Smooth muscle cell (in vitro differentiated cells): ENCODE measurements at regions not wholly inside any gene's neighbourhood (a gene's known extent, or its start where the extent isn't known, plus 50 kb on each side); places are given as distances from the start of the nearest gene placed in this dataset.
A peak's percentile ranks its signal among the peaks of the same experiment; 100 is the strongest.

Experiments used
- DNase-seq: peaks from one replicate; lab custom pipeline; 2025; ENCODE audit not compliant: unreplicated experiment; lab: John Stamatoyannopoulos, UW
- H2AFZ ChIP-seq: fragments of 200-600 bp; sonication (generic); 2 replicates; pipeline ENCODE4 v1.6.0; 2016; ENCODE audit warnings: antibody characterized with exemption, low read depth, mild to moderate bottlenecking
- H3F3A ChIP-seq: fragments of 200-600 bp; sonication (generic); 2 replicates; pipeline ENCODE4 v1.6.0; 2017; ENCODE audit warnings: antibody characterized with exemption, low read depth
- H3K27ac ChIP-seq: fragments of 200-600 bp; sonication (generic); 2 replicates; pipeline ENCODE4 v1.5.1; 2016; ENCODE audit warnings: low read depth, mild to moderate bottlenecking
- H3K27me3 ChIP-seq: fragments of 200-600 bp; sonication (generic); 2 replicates; pipeline ENCODE4 v1.6.1; 2016; ENCODE audit warnings: low read depth, mild to moderate bottlenecking
- H3K36me3 ChIP-seq: fragments of 200-600 bp; sonication (generic); 2 replicates; pipeline ENCODE4 v1.5.1; 2016; ENCODE audit warnings: low read depth
- H3K4me1 ChIP-seq: fragments of 200-600 bp; sonication (generic); 2 replicates; pipeline ENCODE4 v1.5.1; 2016; ENCODE audit warnings: low read depth
- H3K4me2 ChIP-seq: fragments of 200-600 bp; sonication (generic); 2 replicates; pipeline ENCODE4 v1.6.0; 2016; ENCODE audit warnings: mild to moderate bottlenecking
- H3K4me3 ChIP-seq: fragments of 200-600 bp; sonication (generic); 2 replicates; pipeline ENCODE4 v1.5.1; 2016; ENCODE audit warnings: mild to moderate bottlenecking
- H3K79me2 ChIP-seq: fragments of 200-600 bp; sonication (generic); 2 replicates; pipeline ENCODE4 v1.6.0; 2016; ENCODE audit warnings: low read depth, mild to moderate bottlenecking
- H3K9ac ChIP-seq: fragments of 200-600 bp; sonication (generic); 2 replicates; pipeline ENCODE4 v1.6.0; 2016; ENCODE audit warnings: low read depth
- H3K9me3 ChIP-seq: fragments of 200-600 bp; sonication (generic); replicated peaks from 2 replicates; pipeline ENCODE4 v1.5.1; 2016; ENCODE audit warnings: low read depth
- H4K20me1 ChIP-seq: fragments of 200-600 bp; sonication (generic); 2 replicates; pipeline ENCODE4 v1.6.0; 2016; ENCODE audit warnings: low read depth
- CTCF ChIP-seq: fragments of 200-600 bp; sonication (generic); IDR thresholded peaks from 2 replicates; pipeline ENCODE4 v1.5.1; 2017; ENCODE audit warnings: borderline replicate concordance, mild to moderate bottlenecking, antibody characterized with exemption; ENCODE audit not compliant: insufficient read depth, poor library complexity, severe bottlenecking
- WGBS: methylation state at CpG from one replicate; pipeline ENCODE4 v1.1.7; 2016; ENCODE audit warnings: low lambda C conversion rate; 5-methylcytosine and 5-hydroxymethylcytosine counted together

- WGBS, result 15% methylated on average over 1 of the region's 1 CpG
- Histone ChIP-seq H3K9me3 (peaks cover 4% of the 10 kb centered on the region), H4K20me1 (no peaks in the 10 kb centered on the region), H3K27me3 (no peaks in the 10 kb centered on the region), H3K4me3 (no peak overlapping the region), H3K4me1 (no peaks in the 10 kb centered on the region), H2AFZ (no peak overlapping the region), H3K9ac (no peak overlapping the region), H3K79me2 (no peaks in the 10 kb centered on the region), H3K27ac (no peak overlapping the region), H3K36me3 (no peaks in the 10 kb centered on the region), H3K4me2 (no peak overlapping the region), H3F3A (peaks cover 9% of the 10 kb centered on the region)
- no peak for DNase-seq
- TF ChIP-seq CTCF, result no peak
These were observed 807.9 kb upstream of the NUDT12 start for GRCh38 chr5:104370523-104370922.

DNA sequence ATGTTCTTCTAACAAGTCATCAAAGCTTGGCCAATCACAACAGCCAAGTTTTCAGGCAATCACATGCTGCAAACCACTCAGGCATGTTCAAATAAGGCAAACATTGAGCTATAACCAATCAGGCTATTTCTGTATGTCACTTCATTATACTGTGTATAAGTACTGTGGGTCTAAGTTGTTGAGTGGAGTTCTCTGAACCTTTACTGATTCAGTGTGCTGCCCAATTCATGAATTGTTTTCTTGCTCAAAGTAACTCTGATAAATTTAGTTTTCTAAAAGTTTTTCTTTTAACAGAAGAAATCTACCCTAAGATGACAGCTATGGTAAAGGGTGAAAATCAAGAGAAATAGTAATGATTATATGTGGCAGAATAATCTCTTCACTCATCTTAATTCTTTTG, 805.4 kb upstream of the NUDT12 start:
- Histone ChIP-seq H3K79me2 (no peaks in the 10 kb centered on the region), H3F3A (peaks cover 9% of the 10 kb centered on the region), H3K36me3 (no peaks in the 10 kb centered on the region), H3K4me2 (no peak overlapping the region), H3K9me3 (peaks cover 4% of the 10 kb centered on the region), H3K4me3 (no peak overlapping the region), H2AFZ (no peak overlapping the region), H3K9ac (no peak overlapping the region), H3K27me3 (no peaks in the 10 kb centered on the region), H3K4me1 (no peaks in the 10 kb centered on the region), H3K27ac (no peak overlapping the region), H4K20me1 (no peaks in the 10 kb centered on the region)
- no peak for TF ChIP-seq CTCF
- no peak for DNase-seq

GRCh38 chr5:104363567-104363966, 801.0 kb upstream of the NUDT12 start:
- no peak for DNase-seq
- TF ChIP-seq CTCF, result no peak
- peaks cover 4% of the 10 kb centered on the region for H3K9me3 ChIP-seq

DNA sequence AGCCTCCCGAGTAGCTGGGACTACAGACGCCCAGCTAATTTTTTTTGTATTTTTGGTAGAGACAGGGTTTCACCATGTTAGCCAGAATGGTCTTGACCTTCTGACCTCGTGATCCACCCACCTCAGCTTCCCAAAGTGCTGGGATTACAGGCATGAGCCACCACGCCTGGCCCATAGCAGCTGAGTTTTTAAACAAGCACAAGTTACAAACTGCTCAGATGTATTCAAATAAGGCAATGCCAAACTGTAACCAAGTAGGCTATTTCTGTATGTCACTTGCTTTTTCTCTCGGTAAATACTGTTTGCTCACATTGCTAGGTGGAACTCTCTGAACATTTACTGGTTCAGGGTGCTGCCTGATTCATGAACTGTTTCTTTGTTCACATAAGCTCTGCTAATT, 799.3 kb upstream of the NUDT12 start:
- WGBS, result 54% methylated on average over 5 of the region's 5 CpGs
- no peaks in the 10 kb centered on the region for H3K36me3 ChIP-seq
- H3K27ac ChIP-seq, result no peak overlapping the region
- H3K79me2 ChIP-seq, result no peaks in the 10 kb centered on the region
- H3F3A ChIP-seq, result no peaks in the 10 kb centered on the region
- H3K9ac ChIP-seq, result no peak overlapping the region
- no peak for TF ChIP-seq CTCF
- H3K4me2 ChIP-seq, result no peak overlapping the region
- H3K27me3 ChIP-seq, result no peaks in the 10 kb centered on the region
- H4K20me1 ChIP-seq, result no peaks in the 10 kb centered on the region
- H3K4me1 ChIP-seq, result no peaks in the 10 kb centered on the region
- H2AFZ ChIP-seq, result peak overlapping the region; percentile 75
- no peak for DNase-seq
- no peak overlapping the region for H3K4me3 ChIP-seq
- H3K9me3 ChIP-seq, result no peaks in the 10 kb centered on the region

More at GRCh38 chr5:104363567-104363966, 801.0 kb upstream of the NUDT12 start:
- peak overlapping the region; percentile 33 for H2AFZ ChIP-seq
- H3K4me2 ChIP-seq, result no peak overlapping the region
- H3K79me2 ChIP-seq, result no peaks in the 10 kb centered on the region
- no peaks in the 10 kb centered on the region for H3K4me1 ChIP-seq
- 90% methylated on average over 3 of the region's 3 CpGs for WGBS
- no peaks in the 10 kb centered on the region for H3F3A ChIP-seq
- H3K4me3 ChIP-seq, result no peak overlapping the region
- H3K36me3 ChIP-seq, result no peaks in the 10 kb centered on the region
- no peak overlapping the region for H3K27ac ChIP-seq
- no peaks in the 10 kb centered on the region for H3K27me3 ChIP-seq
- no peak overlapping the region for H3K9ac ChIP-seq
- no peaks in the 10 kb centered on the region for H4K20me1 ChIP-seq
